ENCODE measurements at regions not wholly inside any gene's neighbourhood (a gene's known extent, or its start where the extent isn't known, plus 50 kb on each side); places are given as distances from the start of the nearest gene placed in this dataset.

DNA sequence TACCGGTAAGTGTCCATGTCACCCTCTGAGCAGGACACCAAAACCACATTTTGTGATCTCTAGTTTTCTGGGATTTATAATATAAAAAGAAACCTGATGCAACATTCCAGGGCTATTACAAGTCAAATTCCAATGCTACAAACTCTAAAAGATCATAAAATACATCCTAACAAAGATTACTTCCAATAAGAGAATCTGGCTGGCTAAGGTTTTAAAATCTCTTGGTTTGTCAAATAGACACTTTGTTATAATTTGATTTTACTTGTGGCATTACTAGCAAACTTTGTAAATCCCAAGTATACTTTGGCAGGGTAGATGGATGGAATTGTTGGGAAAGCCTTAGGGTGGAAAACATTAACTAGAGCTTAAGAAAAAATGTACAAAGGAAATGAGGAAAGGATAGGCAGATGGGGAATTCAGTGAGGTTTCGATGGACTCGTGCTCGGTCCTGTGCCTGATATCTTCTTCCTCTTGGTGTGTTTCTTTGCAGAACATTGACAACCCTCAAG lies 74.0 kb upstream of the POMP start:
- no peak for TF ChIP-seq POLR2A (IDR thresholded peaks at IDR 0.05)
- TF ChIP-seq, protein P1, sequence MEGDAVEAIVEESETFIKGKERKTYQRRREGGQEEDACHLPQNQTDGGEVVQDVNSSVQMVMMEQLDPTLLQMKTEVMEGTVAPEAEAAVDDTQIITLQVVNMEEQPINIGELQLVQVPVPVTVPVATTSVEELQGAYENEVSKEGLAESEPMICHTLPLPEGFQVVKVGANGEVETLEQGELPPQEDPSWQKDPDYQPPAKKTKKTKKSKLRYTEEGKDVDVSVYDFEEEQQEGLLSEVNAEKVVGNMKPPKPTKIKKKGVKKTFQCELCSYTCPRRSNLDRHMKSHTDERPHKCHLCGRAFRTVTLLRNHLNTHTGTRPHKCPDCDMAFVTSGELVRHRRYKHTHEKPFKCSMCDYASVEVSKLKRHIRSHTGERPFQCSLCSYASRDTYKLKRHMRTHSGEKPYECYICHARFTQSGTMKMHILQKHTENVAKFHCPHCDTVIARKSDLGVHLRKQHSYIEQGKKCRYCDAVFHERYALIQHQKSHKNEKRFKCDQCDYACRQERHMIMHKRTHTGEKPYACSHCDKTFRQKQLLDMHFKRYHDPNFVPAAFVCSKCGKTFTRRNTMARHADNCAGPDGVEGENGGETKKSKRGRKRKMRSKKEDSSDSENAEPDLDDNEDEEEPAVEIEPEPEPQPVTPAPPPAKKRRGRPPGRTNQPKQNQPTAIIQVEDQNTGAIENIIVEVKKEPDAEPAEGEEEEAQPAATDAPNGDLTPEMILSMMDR (IDR thresholded peaks at IDR 0.05) = no peak
